ENCODE measurements at regions not wholly inside any gene's neighbourhood (a gene's known extent, or its start where the extent isn't known, plus 50 kb on each side); places are given as distances from the start of the nearest gene placed in this dataset.

- ATAC-seq (ENCODE audit: poor library complexity) = no peak
- intact Hi-C loops (cut with DNase I) = no loop called here
- no peak for DNase-seq
Measured at GRCh38 chr12:85657836-85658630, 178.2 kb downstream of the RASSF9 start.

- ATAC-seq (ENCODE audit: poor library complexity) = no peak
- no peak for DNase-seq
- intact Hi-C loops (cut with DNase I) = no loop called here
Measured at GRCh38 chr12:85659754-85660530, 176.3 kb downstream of the RASSF9 start.

- intact Hi-C loops (cut with DNase I) = no loop called here
- no peak for DNase-seq
- no peak for ATAC-seq (ENCODE audit: poor library complexity)
Measured at GRCh38 chr12:85661461-85662206, 174.6 kb downstream of the RASSF9 start.

GRCh38 chr12:85662207-85662602, 174.0 kb downstream of the RASSF9 start:
- DNase-seq (no peak), ATAC-seq (ENCODE audit: poor library complexity) (no peak)
- intact Hi-C loops (cut with DNase I) = no loop called here

- ATAC-seq (ENCODE audit: poor library complexity) = no peak
- DNase-seq = no peak
- intact Hi-C loops (cut with DNase I) = no loop called here
Measured at GRCh38 chr12:85663631-85664030, 172.6 kb downstream of the RASSF9 start.

GRCh38 chr12:85664429-85664828, 171.8 kb downstream of the RASSF9 start:
- ATAC-seq (ENCODE audit: poor library complexity) (no peak), DNase-seq (no peak)
- intact Hi-C loops (cut with DNase I) = no loop called here

GRCh38 chr12:85669911-85670310, 166.3 kb downstream of the RASSF9 start:
- no peak for DNase-seq
- intact Hi-C loops (cut with DNase I) = no loop called here
- ATAC-seq (ENCODE audit: poor library complexity) = no peak

GRCh38 chr12:85672436-85672835, 163.8 kb downstream of the RASSF9 start:
- DNase-seq (no peak), ATAC-seq (ENCODE audit: poor library complexity) (no peak)
- intact Hi-C loops (cut with DNase I) = no loop called here

GRCh38 chr12:85673921-85674420, 162.2 kb downstream of the RASSF9 start:
- no peak for DNase-seq
- intact Hi-C loops (cut with DNase I) = no loop called here

GRCh38 chr12:85676816-85677749, 159.1 kb downstream of the RASSF9 start:
- no peak for DNase-seq
- intact Hi-C loops (cut with DNase I) = no loop called here
- ATAC-seq (ENCODE audit: poor library complexity) = no peak

More at GRCh38 chr12:85673921-85674420, 162.2 kb downstream of the RASSF9 start:
- no peak for ATAC-seq (ENCODE audit: poor library complexity)

GRCh38 chr12:85679296-85679695, 156.9 kb downstream of the RASSF9 start:
- ATAC-seq (ENCODE audit: poor library complexity) = no peak
- intact Hi-C loops (cut with DNase I) = no loop called here
- DNase-seq = no peak

GRCh38 chr12:85680881-85681280, 155.3 kb downstream of the RASSF9 start:
- DNase-seq (no peak), ATAC-seq (ENCODE audit: poor library complexity) (no peak)
- intact Hi-C loops (cut with DNase I) = no loop called here

- DNase-seq (no peak), ATAC-seq (ENCODE audit: poor library complexity) (no peak)
- intact Hi-C loops (cut with DNase I) = no loop called here
Measured at GRCh38 chr12:85681333-85681732, 154.9 kb downstream of the RASSF9 start.

GRCh38 chr12:85683051-85683450, 153.2 kb downstream of the RASSF9 start:
- DNase-seq (no peak), ATAC-seq (ENCODE audit: poor library complexity) (no peak)
- intact Hi-C loops (cut with DNase I) = no loop called here

GRCh38 chr12:85688837-85689236, 147.4 kb downstream of the RASSF9 start:
- intact Hi-C loops (cut with DNase I) = no loop called here
- ATAC-seq (ENCODE audit: poor library complexity) (no peak), DNase-seq (no peak)

- ATAC-seq (ENCODE audit: poor library complexity) = no peak
- DNase-seq = no peak
- intact Hi-C loops (cut with DNase I) = no loop called here
Measured at GRCh38 chr12:85690146-85690545, 146.1 kb downstream of the RASSF9 start.

GRCh38 chr12:85693093-85693665, 143.0 kb downstream of the RASSF9 start:
- intact Hi-C loops (cut with DNase I) = no loop called here
- ATAC-seq (ENCODE audit: poor library complexity) (no peak), DNase-seq (no peak)
